ENCODE measurements at regions not wholly inside any gene's neighbourhood (a gene's known extent, or its start where the extent isn't known, plus 50 kb on each side); places are given as distances from the start of the nearest gene placed in this dataset.

DNA sequence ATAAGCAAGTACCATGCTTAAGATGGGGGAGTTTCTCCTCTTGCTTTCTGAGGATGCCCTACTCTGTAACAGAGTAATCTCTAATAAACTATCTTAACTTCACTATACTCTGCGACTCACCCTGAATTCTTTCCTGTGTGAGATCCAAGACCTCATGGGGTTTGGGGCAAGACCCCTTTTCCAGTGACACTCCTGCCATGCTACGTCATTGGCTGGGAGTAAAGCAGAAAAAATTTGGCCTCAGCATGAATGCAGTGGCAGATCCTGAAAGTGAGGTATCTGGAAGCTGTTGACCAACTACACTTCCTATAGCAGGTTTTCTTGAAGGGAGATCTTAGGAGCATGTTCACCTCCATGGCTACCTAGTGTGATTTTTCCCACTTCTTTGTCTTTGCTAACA is 109.1 kb upstream of the MED14 start:
- TF ChIP-seq ZBTB26 (tag by site-specific recombination; optimal IDR thresholded peaks at IDR 0.05) (no peak), KLF10 (tag by site-specific recombination; IDR thresholded peaks at IDR 0.05) (no peak), OSR2 (tag by site-specific recombination; IDR thresholded peaks at IDR 0.05) (no peak), PRDM6 (tag by site-specific recombination; IDR thresholded peaks at IDR 0.05) (no peak), ZSCAN30 (tag by site-specific recombination; IDR thresholded peaks at IDR 0.05) (no peak)
- TF ChIP-seq, protein P1, sequence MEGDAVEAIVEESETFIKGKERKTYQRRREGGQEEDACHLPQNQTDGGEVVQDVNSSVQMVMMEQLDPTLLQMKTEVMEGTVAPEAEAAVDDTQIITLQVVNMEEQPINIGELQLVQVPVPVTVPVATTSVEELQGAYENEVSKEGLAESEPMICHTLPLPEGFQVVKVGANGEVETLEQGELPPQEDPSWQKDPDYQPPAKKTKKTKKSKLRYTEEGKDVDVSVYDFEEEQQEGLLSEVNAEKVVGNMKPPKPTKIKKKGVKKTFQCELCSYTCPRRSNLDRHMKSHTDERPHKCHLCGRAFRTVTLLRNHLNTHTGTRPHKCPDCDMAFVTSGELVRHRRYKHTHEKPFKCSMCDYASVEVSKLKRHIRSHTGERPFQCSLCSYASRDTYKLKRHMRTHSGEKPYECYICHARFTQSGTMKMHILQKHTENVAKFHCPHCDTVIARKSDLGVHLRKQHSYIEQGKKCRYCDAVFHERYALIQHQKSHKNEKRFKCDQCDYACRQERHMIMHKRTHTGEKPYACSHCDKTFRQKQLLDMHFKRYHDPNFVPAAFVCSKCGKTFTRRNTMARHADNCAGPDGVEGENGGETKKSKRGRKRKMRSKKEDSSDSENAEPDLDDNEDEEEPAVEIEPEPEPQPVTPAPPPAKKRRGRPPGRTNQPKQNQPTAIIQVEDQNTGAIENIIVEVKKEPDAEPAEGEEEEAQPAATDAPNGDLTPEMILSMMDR (tag by site-specific recombination; IDR thresholded peaks at IDR 0.05): no peak

Data from HEK293 (cell line).